ENCODE measurements at regions not wholly inside any gene's neighbourhood (a gene's known extent, or its start where the extent isn't known, plus 50 kb on each side); places are given as distances from the start of the nearest gene placed in this dataset.

GRCh38 chr7:106522696-106523095 is 138.3 kb downstream of the CCDC71L start:
- TF ChIP-seq, protein P1, sequence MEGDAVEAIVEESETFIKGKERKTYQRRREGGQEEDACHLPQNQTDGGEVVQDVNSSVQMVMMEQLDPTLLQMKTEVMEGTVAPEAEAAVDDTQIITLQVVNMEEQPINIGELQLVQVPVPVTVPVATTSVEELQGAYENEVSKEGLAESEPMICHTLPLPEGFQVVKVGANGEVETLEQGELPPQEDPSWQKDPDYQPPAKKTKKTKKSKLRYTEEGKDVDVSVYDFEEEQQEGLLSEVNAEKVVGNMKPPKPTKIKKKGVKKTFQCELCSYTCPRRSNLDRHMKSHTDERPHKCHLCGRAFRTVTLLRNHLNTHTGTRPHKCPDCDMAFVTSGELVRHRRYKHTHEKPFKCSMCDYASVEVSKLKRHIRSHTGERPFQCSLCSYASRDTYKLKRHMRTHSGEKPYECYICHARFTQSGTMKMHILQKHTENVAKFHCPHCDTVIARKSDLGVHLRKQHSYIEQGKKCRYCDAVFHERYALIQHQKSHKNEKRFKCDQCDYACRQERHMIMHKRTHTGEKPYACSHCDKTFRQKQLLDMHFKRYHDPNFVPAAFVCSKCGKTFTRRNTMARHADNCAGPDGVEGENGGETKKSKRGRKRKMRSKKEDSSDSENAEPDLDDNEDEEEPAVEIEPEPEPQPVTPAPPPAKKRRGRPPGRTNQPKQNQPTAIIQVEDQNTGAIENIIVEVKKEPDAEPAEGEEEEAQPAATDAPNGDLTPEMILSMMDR (IDR thresholded peaks at IDR 0.05): no peak
- TF ChIP-seq POLR2A (IDR thresholded peaks at IDR 0.05): no peak
